Right atrium auricular region (tissue), 2 donors: ENCODE measurements at regions not wholly inside any gene's neighbourhood (a gene's known extent, or its start where the extent isn't known, plus 50 kb on each side); places are given as distances from the start of the nearest gene placed in this dataset.

ENCODE experiments used
- DNase-seq: peaks from one replicate; pipeline ENCODE4 v3.0.0-alpha.2; 2019; ENCODE audit warnings: low spot score
- H3K27ac ChIP-seq, 2 donors: fragments of 200-600 bp; sonication (generic); 1 replicate in 1 of 2; 2 replicates in 1 of 2; pipeline ENCODE4 v1.5.1; 2016 to 2019
- H3K27me3 ChIP-seq, 2 donors: fragments of 200-600 bp; sonication (generic); one replicate each; pipeline versions ENCODE4 v1.5.1 to v1.6.0; 2017 to 2019
- H3K36me3 ChIP-seq: fragments of 200-600 bp; sonication (generic); one replicate; pipeline ENCODE4 v1.5.1; 2016
- H3K4me1 ChIP-seq, 2 donors: fragments of 200-600 bp; sonication (generic); one replicate each; pipeline versions ENCODE4 v1.5.1 to v1.6.0; 2017 to 2019
- H3K4me3 ChIP-seq, 2 donors: fragments of 200-600 bp; sonication (generic); 1 replicate in 1 of 2; 2 replicates in 1 of 2; pipeline ENCODE4 v1.5.1; 2017 to 2019; ENCODE audit warnings: mild to moderate bottlenecking in 1 of 2, moderate library complexity in 1 of 2
- H3K9me3 ChIP-seq, 2 donors: fragments of 200-600 bp; sonication (generic); one replicate each; pipeline ENCODE4 v1.5.1; 2019
- TF ChIP-seq, protein P1 (sequence below), 2 donors: fragments of 200-600 bp; sonication (generic); IDR thresholded peaks; one replicate each; pipeline ENCODE4 v1.5.1; 2019; ENCODE audit warnings: antibody characterized with exemption in 2 of 2

DNA sequence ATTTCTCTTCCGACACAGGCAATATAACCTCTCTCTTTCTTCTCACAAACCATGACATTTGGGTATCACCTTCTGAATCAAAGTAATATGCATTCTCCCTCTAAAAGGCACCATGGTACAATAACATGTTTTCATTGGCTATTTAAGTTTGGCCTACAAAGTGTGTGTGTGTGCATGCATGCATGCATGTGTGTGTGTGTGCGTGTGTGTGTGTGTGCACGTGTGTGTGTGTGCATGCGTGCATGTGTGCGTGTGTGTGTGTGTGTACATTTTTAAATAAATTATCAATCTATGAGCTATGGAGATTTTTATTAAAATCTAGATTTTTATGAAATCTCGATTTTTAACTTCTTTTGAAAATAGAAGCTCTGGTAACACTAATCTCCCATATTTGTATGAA lies 745.3 kb upstream of the ZEB2 start:
- Histone ChIP-seq H3K27ac (no peak overlapping the region), H3K9me3 (no peaks in the 10 kb centered on the region), H3K4me1 (no peaks in the 10 kb centered on the region), H3K36me3 (no peaks in the 10 kb centered on the region), H3K27me3 (no peaks in the 10 kb centered on the region), H3K4me3 (no peak overlapping the region)
- TF ChIP-seq, protein P1, sequence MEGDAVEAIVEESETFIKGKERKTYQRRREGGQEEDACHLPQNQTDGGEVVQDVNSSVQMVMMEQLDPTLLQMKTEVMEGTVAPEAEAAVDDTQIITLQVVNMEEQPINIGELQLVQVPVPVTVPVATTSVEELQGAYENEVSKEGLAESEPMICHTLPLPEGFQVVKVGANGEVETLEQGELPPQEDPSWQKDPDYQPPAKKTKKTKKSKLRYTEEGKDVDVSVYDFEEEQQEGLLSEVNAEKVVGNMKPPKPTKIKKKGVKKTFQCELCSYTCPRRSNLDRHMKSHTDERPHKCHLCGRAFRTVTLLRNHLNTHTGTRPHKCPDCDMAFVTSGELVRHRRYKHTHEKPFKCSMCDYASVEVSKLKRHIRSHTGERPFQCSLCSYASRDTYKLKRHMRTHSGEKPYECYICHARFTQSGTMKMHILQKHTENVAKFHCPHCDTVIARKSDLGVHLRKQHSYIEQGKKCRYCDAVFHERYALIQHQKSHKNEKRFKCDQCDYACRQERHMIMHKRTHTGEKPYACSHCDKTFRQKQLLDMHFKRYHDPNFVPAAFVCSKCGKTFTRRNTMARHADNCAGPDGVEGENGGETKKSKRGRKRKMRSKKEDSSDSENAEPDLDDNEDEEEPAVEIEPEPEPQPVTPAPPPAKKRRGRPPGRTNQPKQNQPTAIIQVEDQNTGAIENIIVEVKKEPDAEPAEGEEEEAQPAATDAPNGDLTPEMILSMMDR (IDR thresholded peaks at IDR 0.05): no peak
- no peak for DNase-seq

DNA sequence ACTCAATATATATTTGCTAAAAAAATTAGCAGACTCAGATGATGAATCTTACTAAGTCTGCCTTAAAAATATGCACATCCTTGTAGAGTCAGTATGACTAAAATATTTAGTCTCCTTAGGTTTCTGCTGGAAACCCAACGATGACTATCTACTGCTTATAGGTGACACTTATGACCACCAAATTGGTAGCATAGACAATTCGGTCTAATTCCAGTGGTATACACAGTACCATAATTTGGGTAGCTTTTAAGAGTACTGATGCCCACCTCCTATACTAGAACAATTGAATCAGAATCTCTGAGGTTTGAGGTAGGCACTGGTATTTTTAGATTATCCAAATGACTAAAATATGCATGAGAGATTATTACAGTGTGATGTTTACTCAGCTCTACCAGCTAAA lies 740.8 kb upstream of the ZEB2 start:
- TF ChIP-seq, protein P1 (IDR thresholded peaks at IDR 0.05): no peak
- DNase-seq: no peak
- Histone ChIP-seq H3K9me3 (no peaks in the 10 kb centered on the region), H3K27ac (no peak overlapping the region), H3K4me1 (no peaks in the 10 kb centered on the region), H3K27me3 (no peaks in the 10 kb centered on the region), H3K4me3 (no peak overlapping the region), H3K36me3 (no peaks in the 10 kb centered on the region)

DNA sequence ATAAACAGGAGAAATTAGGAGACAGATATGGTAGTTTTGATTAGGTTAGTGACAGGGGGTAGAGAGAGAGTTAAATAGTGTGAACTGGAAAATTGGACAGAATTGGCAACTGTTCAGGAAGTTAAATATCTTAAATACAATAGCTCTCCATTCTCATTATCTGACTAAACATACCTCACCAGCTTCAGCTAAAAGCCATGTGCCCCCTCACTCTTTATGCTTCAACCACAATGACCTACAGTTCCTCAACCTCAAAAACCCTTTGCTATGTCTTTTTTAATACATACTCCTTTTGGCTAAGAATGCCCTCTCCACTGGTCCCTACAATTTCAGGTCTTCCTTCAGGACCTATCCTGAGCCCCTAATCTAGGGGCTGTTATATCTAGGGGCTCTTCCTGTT lies 740.2 kb upstream of the ZEB2 start:
- no peak for DNase-seq
- H3K27me3 ChIP-seq: no peaks in the 10 kb centered on the region
- H3K9me3 ChIP-seq: no peaks in the 10 kb centered on the region
- TF ChIP-seq, protein P1 (IDR thresholded peaks at IDR 0.05): no peak
- H3K4me3 ChIP-seq: no peak overlapping the region
- H3K36me3 ChIP-seq: no peaks in the 10 kb centered on the region
- H3K4me1 ChIP-seq: no peaks in the 10 kb centered on the region
- H3K27ac ChIP-seq: no peak overlapping the region

DNA sequence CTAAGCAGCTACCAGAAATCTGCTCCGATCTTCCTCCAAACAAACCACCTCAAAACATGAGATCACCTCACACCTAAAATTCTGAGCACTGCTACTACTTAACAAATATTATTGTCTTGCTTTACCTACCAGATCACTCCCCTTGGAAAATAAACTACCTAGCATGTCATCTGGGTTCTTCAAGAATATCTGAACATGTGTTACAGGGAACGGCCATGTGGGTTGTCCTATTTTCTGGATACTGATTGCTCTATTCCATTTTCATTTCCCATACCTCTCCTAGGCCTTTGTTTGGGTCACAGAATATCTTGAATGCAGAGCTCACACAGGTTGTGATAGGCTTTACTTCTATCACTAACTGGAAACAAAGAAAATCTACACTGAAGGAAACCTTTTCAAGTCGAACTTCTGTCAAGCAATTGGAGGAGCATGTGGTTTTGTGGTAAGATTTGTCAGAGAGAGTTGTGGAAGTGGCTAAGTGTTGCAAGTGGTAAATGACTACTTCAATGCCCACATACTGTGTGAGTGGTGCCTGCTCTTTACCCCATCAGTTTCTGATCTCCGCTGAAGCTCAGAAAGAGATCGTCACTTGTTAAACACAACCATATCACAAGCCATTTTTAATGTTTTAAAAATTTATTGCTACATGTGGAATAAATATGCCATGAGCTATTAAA lies 739.1 kb upstream of the ZEB2 start:
- Histone ChIP-seq H3K4me1 (no peaks in the 10 kb centered on the region), H3K9me3 (no peaks in the 10 kb centered on the region), H3K4me3 (no peak overlapping the region), H3K27me3 (no peaks in the 10 kb centered on the region), H3K27ac (no peak overlapping the region), H3K36me3 (no peaks in the 10 kb centered on the region)
- TF ChIP-seq, protein P1 (IDR thresholded peaks at IDR 0.05): no peak
- DNase-seq: no peak

DNA sequence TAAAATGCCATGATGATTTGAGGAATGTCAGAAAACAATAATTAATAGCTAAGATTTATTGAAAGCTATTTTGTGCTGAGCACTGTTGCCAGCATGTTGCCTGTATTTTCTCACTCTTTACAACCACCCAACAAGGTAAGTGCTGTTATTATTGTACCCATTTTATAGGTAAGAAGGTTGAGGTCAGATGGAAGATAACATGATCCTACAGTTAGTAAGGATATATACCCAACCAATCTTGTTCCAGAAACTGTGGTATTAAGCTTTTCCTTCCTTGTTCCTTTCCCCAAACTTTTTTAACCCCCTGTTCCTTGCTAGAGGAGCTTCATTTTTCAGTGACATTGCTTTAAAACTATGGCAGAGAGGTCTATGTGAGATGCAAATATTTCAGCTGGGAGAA lies 738.0 kb upstream of the ZEB2 start:
- Histone ChIP-seq H3K9me3 (no peaks in the 10 kb centered on the region), H3K27me3 (no peaks in the 10 kb centered on the region), H3K36me3 (no peaks in the 10 kb centered on the region), H3K27ac (no peak overlapping the region), H3K4me3 (no peak overlapping the region), H3K4me1 (no peaks in the 10 kb centered on the region)
- DNase-seq: no peak
- TF ChIP-seq, protein P1 (IDR thresholded peaks at IDR 0.05): no peak

DNA sequence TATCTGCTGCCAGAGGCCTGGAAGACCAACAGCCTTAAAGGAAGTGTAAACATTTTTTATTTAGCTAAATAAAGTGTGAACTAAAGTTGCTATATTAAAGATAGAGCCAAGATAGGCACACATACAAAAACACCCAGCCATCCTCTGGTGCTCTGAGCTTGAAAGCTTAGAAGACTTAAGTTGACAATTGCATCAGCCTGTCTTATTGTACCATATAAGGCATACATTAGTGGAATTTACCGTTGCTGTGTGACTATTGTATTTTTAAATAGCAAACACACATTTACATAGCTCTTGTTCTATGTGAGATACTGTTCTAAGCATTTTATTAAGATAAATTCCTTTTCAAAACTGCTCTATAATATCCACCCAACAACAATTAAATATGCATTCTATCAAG lies 736.6 kb upstream of the ZEB2 start:
- H3K4me3 ChIP-seq: no peak overlapping the region
- H3K9me3 ChIP-seq: no peaks in the 10 kb centered on the region
- H3K4me1 ChIP-seq: no peaks in the 10 kb centered on the region
- no peak overlapping the region for H3K27ac ChIP-seq
- TF ChIP-seq, protein P1 (IDR thresholded peaks at IDR 0.05): no peak
- no peaks in the 10 kb centered on the region for H3K36me3 ChIP-seq
- no peak for DNase-seq
- no peaks in the 10 kb centered on the region for H3K27me3 ChIP-seq
